ENCODE measurements at regions not wholly inside any gene's neighbourhood (a gene's known extent, or its start where the extent isn't known, plus 50 kb on each side); places are given as distances from the start of the nearest gene placed in this dataset.

GRCh38 chr4:184318852-184319251, 101.2 kb upstream of the ENPP6 start:
- CTCF ChIA-PET = interaction anchor here (0.8 to 10.6 kb wide), 9 partner anchors 9 to 54 kb away, joined by 3 to 100 read pairs (median 8); no protein-coding TSS in a partner anchor

More at GRCh38 chr4:184318852-184319251, 101.2 kb upstream of the ENPP6 start:
- no peak for TF ChIP-seq CHD1 (IDR thresholded peaks at IDR 0.05; ENCODE audit: low read depth, low read length)
- no peak for TF ChIP-seq HDAC2 (IDR thresholded peaks at IDR 0.05)
- TF ChIP-seq IRF4 (IDR thresholded peaks at IDR 0.05; ENCODE audit: low read depth, low read length) = no peak
- TF ChIP-seq USF2 (IDR thresholded peaks at IDR 0.05; ENCODE audit: borderline replicate concordance, low read depth, low read length) = no peak
- no peak for TF ChIP-seq BCL11A (IDR thresholded peaks at IDR 0.05; ENCODE audit: low read depth, low read length)
- TF ChIP-seq MYC (IDR thresholded peaks at IDR 0.05; ENCODE audit: insufficient read depth, insufficient read length, insufficient replicate concordance, low read length, severe bottlenecking) = no peak
- H3K36me3 ChIP-seq (ENCODE audit: control insufficient read depth in 2 of 2, insufficient read depth in 2 of 2, low read length in 1 of 2) = no peaks in the 10 kb centered on the region; a peak in 1 of 4 replicates
- H3K9ac ChIP-seq (ENCODE audit: control insufficient read depth, insufficient read depth, low read length) = peak overlapping the region; percentile 59
- SMC1A ChIA-PET (ENCODE audit: uncharacterized antibody, unreplicated experiment) = interaction anchor here (0.7 to 17.6 kb wide), 8 partner anchors 10 to 217 kb away, joined by 3 to 325 read pairs (median 78); no protein-coding TSS in a partner anchor
- H3K4me3 ChIP-seq = peak overlapping the region; percentile 20; the same call in 1 of the 2 replicates
- no peaks in the 10 kb centered on the region for H4K20me1 ChIP-seq (ENCODE audit: control insufficient read depth, insufficient read depth)
- H3K27me3 ChIP-seq (replicated peaks in 1 of 2; ENCODE audit: control insufficient read depth in 2 of 2, insufficient read depth in 2 of 2, low read length in 1 of 2) = no peaks in the 10 kb centered on the region
- peak overlapping the region; percentile 83 for H3K4me2 ChIP-seq (ENCODE audit: control insufficient read depth, insufficient read depth)
- POLR2A ChIA-PET = interaction anchor here (0.6 to 13.5 kb wide), 8 partner anchors 10 to 51 kb away, joined by 3 to 202 read pairs (median 12); no protein-coding TSS in a partner anchor
- in situ Hi-C loops (cut with MboI) (no loop called here), intact Hi-C loops (cut with micrococcal nuclease; ENCODE audit: unreplicated experiment) (loop anchor here (1.0 kb wide), 1 partner anchor 9 kb away; no protein-coding TSS in a partner anchor)
- H2AFZ ChIP-seq (ENCODE audit: control insufficient read depth, low read depth, low read length) = no peak overlapping the region; the same call in 1 of the 2 replicates
- no peak for DNase-seq (ENCODE audit: low read depth, low spot score)
- peak; percentile 1 for ATAC-seq
- RAD21 ChIA-PET (ENCODE audit: unreplicated experiment) = interaction anchor here (1.0 to 14.3 kb wide), 7 partner anchors 10 to 52 kb away, joined by 3 to 323 read pairs (median 149); no protein-coding TSS in a partner anchor
- 32% methylated on average over 8 of the region's 8 CpGs for WGBS (ENCODE audit: insufficient coverage, insufficient replicate concordance, low lambda C conversion rate, missing lambda C conversion rate)
- peaks cover 21% of the 10 kb centered on the region for H3K79me2 ChIP-seq (ENCODE audit: control insufficient read depth, insufficient read depth, low read length)
- peak overlapping the region; percentile 92 for H3K27ac ChIP-seq (ENCODE audit: control insufficient read depth, insufficient read depth)
- no peaks in the 10 kb centered on the region; the same call in 2 of the 3 replicates for H3K9me3 ChIP-seq (replicated peaks; ENCODE audit: control insufficient read depth, insufficient read depth, low read length)
- no peak for FAIRE-seq
- H3K4me1 ChIP-seq (ENCODE audit: control insufficient read depth, insufficient read depth, low read length) = peaks cover 52% of the 10 kb centered on the region
- BruUV-seq (replicated peaks) = TSS peak; percentile 63
